ENCODE measurements at regions not wholly inside any gene's neighbourhood (a gene's known extent, or its start where the extent isn't known, plus 50 kb on each side); places are given as distances from the start of the nearest gene placed in this dataset.

- Mint-ChIP-seq H3K27ac (no peak overlapping the region), H3K9me3 (ENCODE audit: low read depth) (peaks cover 4% of the 10 kb centered on the region), H3K36me3 (no peaks in the 10 kb centered on the region), H3K27me3 (no peaks in the 10 kb centered on the region), H3K4me3 (no peak overlapping the region), H3K4me1 (ENCODE audit: low read depth) (peaks cover 26% of the 10 kb centered on the region)
Measured at GRCh38 chr9:105854783-105855724, 160.7 kb downstream of the TMEM38B start.

GRCh38 chr9:105855987-105856386, 161.6 kb downstream of the TMEM38B start:
- Mint-ChIP-seq H3K27me3 (no peaks in the 10 kb centered on the region), H3K4me3 (no peak overlapping the region), H3K27ac (no peak overlapping the region), H3K9me3 (ENCODE audit: low read depth) (peaks cover 4% of the 10 kb centered on the region), H3K4me1 (ENCODE audit: low read depth) (peaks cover 26% of the 10 kb centered on the region), H3K36me3 (no peaks in the 10 kb centered on the region)

GRCh38 chr9:105858006-105858690, 163.8 kb downstream of the TMEM38B start:
- Mint-ChIP-seq H3K4me3 (peak overlapping the region; percentile 11), H3K27me3 (no peaks in the 10 kb centered on the region), H3K9me3 (ENCODE audit: low read depth) (peaks cover 4% of the 10 kb centered on the region), H3K36me3 (no peaks in the 10 kb centered on the region), H3K27ac (peak overlapping the region; percentile 80), H3K4me1 (ENCODE audit: low read depth) (peaks cover 26% of the 10 kb centered on the region)

- H3K4me3 Mint-ChIP-seq = peak overlapping the region; percentile 48
- H3K27ac Mint-ChIP-seq = peak overlapping the region; percentile 80
Measured at GRCh38 chr9:105858877-105859276, 164.5 kb downstream of the TMEM38B start.

GRCh38 chr9:105859428-105860091, 165.2 kb downstream of the TMEM38B start:
- Mint-ChIP-seq H3K4me1 (ENCODE audit: low read depth) (peaks cover 26% of the 10 kb centered on the region), H3K27me3 (no peaks in the 10 kb centered on the region), H3K4me3 (peak overlapping the region; percentile 48), H3K27ac (peak overlapping the region; percentile 80), H3K9me3 (ENCODE audit: low read depth) (peaks cover 4% of the 10 kb centered on the region), H3K36me3 (no peaks in the 10 kb centered on the region)

More at GRCh38 chr9:105858877-105859276, 164.5 kb downstream of the TMEM38B start:
- Mint-ChIP-seq H3K36me3 (no peaks in the 10 kb centered on the region), H3K9me3 (ENCODE audit: low read depth) (peaks cover 4% of the 10 kb centered on the region), H3K4me1 (ENCODE audit: low read depth) (peaks cover 26% of the 10 kb centered on the region), H3K27me3 (no peaks in the 10 kb centered on the region)

- H3K27me3 Mint-ChIP-seq = no peaks in the 10 kb centered on the region
- no peak overlapping the region for H3K27ac Mint-ChIP-seq
- H3K9me3 Mint-ChIP-seq (ENCODE audit: low read depth) = peaks cover 4% of the 10 kb centered on the region
- H3K36me3 Mint-ChIP-seq = no peaks in the 10 kb centered on the region
- H3K4me1 Mint-ChIP-seq (ENCODE audit: low read depth) = peaks cover 26% of the 10 kb centered on the region
- H3K4me3 Mint-ChIP-seq = no peak overlapping the region
Measured at GRCh38 chr9:105860516-105860915, 166.2 kb downstream of the TMEM38B start.

- Mint-ChIP-seq H3K4me1 (ENCODE audit: low read depth) (peaks cover 26% of the 10 kb centered on the region), H3K36me3 (no peaks in the 10 kb centered on the region), H3K27me3 (no peaks in the 10 kb centered on the region), H3K4me3 (no peak overlapping the region), H3K9me3 (ENCODE audit: low read depth) (peaks cover 4% of the 10 kb centered on the region), H3K27ac (no peak overlapping the region)
Measured at GRCh38 chr9:105861972-105862371, 167.6 kb downstream of the TMEM38B start.

- H3K36me3 Mint-ChIP-seq = no peaks in the 10 kb centered on the region
- H3K27me3 Mint-ChIP-seq = peaks cover 2% of the 10 kb centered on the region
- no peaks in the 10 kb centered on the region for H3K9me3 Mint-ChIP-seq (ENCODE audit: low read depth)
Measured at GRCh38 chr9:105864248-105864898, 170.0 kb downstream of the TMEM38B start.

GRCh38 chr9:105865285-105865684, 170.9 kb downstream of the TMEM38B start:
- H3K4me3 Mint-ChIP-seq = no peak overlapping the region
- no peaks in the 10 kb centered on the region for H3K36me3 Mint-ChIP-seq
- H3K9me3 Mint-ChIP-seq (ENCODE audit: low read depth) = no peaks in the 10 kb centered on the region
- H3K4me1 Mint-ChIP-seq (ENCODE audit: low read depth) = no peaks in the 10 kb centered on the region
- no peak overlapping the region for H3K27ac Mint-ChIP-seq
- H3K27me3 Mint-ChIP-seq = peaks cover 2% of the 10 kb centered on the region

More at GRCh38 chr9:105864248-105864898, 170.0 kb downstream of the TMEM38B start:
- Mint-ChIP-seq H3K4me3 (no peak overlapping the region), H3K4me1 (ENCODE audit: low read depth) (peaks cover 6% of the 10 kb centered on the region), H3K27ac (no peak overlapping the region)

GRCh38 chr9:105871540-105871939, 177.2 kb downstream of the TMEM38B start:
- Mint-ChIP-seq H3K27ac (no peak overlapping the region), H3K4me1 (ENCODE audit: low read depth) (peaks cover 3% of the 10 kb centered on the region), H3K36me3 (peaks cover 2% of the 10 kb centered on the region), H3K9me3 (ENCODE audit: low read depth) (no peaks in the 10 kb centered on the region), H3K4me3 (no peak overlapping the region), H3K27me3 (peaks cover 4% of the 10 kb centered on the region)

- H3K4me1 Mint-ChIP-seq (ENCODE audit: low read depth) = peaks cover 8% of the 10 kb centered on the region
- H3K36me3 Mint-ChIP-seq = peaks cover 2% of the 10 kb centered on the region
Measured at GRCh38 chr9:105873801-105874200, 179.5 kb downstream of the TMEM38B start.

GRCh38 chr9:105877721-105878120, 183.4 kb downstream of the TMEM38B start:
- Mint-ChIP-seq H3K4me3 (no peak overlapping the region), H3K27me3 (peaks cover 2% of the 10 kb centered on the region), H3K4me1 (ENCODE audit: low read depth) (peaks cover 8% of the 10 kb centered on the region), H3K36me3 (peaks cover 2% of the 10 kb centered on the region), H3K27ac (no peak overlapping the region), H3K9me3 (ENCODE audit: low read depth) (no peaks in the 10 kb centered on the region)

More at GRCh38 chr9:105873801-105874200, 179.5 kb downstream of the TMEM38B start:
- no peaks in the 10 kb centered on the region for H3K9me3 Mint-ChIP-seq (ENCODE audit: low read depth)
- H3K27me3 Mint-ChIP-seq = peaks cover 2% of the 10 kb centered on the region
- no peak overlapping the region for H3K27ac Mint-ChIP-seq
- H3K4me3 Mint-ChIP-seq = no peak overlapping the region

GRCh38 chr9:105879181-105879580, 184.8 kb downstream of the TMEM38B start:
- H3K27me3 Mint-ChIP-seq = peaks cover 3% of the 10 kb centered on the region
- no peak overlapping the region for H3K27ac Mint-ChIP-seq
- no peaks in the 10 kb centered on the region for H3K9me3 Mint-ChIP-seq (ENCODE audit: low read depth)
- no peak overlapping the region for H3K4me3 Mint-ChIP-seq
- H3K36me3 Mint-ChIP-seq = no peaks in the 10 kb centered on the region
- peaks cover 18% of the 10 kb centered on the region for H3K4me1 Mint-ChIP-seq (ENCODE audit: low read depth)

GRCh38 chr9:105880517-105880916, 186.2 kb downstream of the TMEM38B start:
- Mint-ChIP-seq H3K9me3 (ENCODE audit: low read depth) (no peaks in the 10 kb centered on the region), H3K27me3 (peaks cover 2% of the 10 kb centered on the region), H3K4me1 (ENCODE audit: low read depth) (peaks cover 21% of the 10 kb centered on the region), H3K4me3 (no peak overlapping the region), H3K27ac (no peak overlapping the region), H3K36me3 (no peaks in the 10 kb centered on the region)

Data from activated naive CD8-positive, alpha-beta T cell (primary cell).